ENCODE measurements at regions not wholly inside any gene's neighbourhood (a gene's known extent, or its start where the extent isn't known, plus 50 kb on each side); places are given as distances from the start of the nearest gene placed in this dataset.
"Not testable (repeated sequence)": the region's sequence is repeated elsewhere in the genome, so short reads cannot be mapped to it uniquely, and the experiment has no call there.

DNA sequence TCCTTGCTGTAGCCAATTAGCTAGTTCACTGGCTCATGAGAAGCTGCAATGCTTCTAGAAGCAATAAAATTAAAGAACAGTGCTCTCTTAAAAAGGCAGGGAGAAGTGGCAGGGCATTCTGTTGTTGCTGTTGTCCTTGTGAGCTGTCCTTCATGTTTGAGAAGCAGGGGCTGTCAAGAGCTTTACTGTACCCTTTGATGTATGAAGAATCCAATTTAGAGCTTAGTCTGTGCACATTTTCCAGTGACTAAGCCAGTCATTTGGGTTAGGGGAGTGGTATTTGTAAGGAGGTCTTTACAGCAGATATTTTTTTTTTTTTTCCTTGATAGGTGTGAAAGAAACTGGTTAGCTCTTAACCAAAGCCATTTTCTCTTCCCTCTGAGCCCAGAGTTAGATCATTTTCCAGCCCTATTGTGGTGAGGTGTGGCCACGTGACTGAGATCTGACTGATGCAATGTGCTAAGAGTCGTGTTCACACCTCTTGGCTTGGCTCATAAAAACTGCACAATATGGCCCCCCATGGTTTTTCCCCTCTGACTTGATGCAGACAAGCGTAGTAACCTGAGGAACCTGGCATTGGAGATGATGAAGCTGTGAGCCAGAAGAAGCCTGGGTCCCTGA is 309.6 kb upstream of the TMTC4 start:
- no peaks in the 10 kb centered on the region for H3K9me3 ChIP-seq
- intact Hi-C loops (cut with DNase I) = no loop called here
- TF ChIP-seq POLR2A (IDR thresholded peaks at IDR 0.05) = no peak

DNA sequence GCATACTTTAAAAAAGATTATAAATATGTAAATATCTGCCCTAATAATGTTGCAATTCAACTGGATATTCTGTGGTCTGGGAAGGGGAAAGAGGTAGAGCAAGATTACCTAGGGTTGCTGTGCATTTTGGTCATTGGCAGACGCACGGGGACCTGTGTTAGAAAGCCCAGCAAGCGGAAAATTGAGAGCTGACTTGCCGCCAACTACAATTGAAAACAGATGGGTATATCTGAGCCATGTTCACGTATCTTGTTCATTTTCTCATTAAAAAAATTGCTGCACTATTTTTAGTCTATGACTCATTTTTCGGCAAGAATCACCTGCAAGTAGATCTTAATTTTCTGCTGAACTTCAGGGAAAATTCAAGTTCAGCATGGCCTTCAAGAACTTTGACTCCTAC is 308.5 kb upstream of the TMTC4 start:
- no peak for DNase-seq (ENCODE audit: extremely low spot score in 2 of 2)
- Histone ChIP-seq H3K27ac (no peak overlapping the region), H3K9me3 (no peaks in the 10 kb centered on the region), H3K27me3 (no peaks in the 10 kb centered on the region), H3K36me3 (no peaks in the 10 kb centered on the region), H3K4me3 (no peak overlapping the region), H3K4me1 (no peaks in the 10 kb centered on the region)
- intact Hi-C loops (cut with DNase I) = no loop called here
- no peak for TF ChIP-seq POLR2AphosphoS5 (IDR thresholded peaks at IDR 0.05; ENCODE audit: insufficient read depth in 1 of 2, low read depth in 1 of 2)
- no peak for TF ChIP-seq POLR2A (IDR thresholded peaks at IDR 0.05)
- TF ChIP-seq, protein P1, sequence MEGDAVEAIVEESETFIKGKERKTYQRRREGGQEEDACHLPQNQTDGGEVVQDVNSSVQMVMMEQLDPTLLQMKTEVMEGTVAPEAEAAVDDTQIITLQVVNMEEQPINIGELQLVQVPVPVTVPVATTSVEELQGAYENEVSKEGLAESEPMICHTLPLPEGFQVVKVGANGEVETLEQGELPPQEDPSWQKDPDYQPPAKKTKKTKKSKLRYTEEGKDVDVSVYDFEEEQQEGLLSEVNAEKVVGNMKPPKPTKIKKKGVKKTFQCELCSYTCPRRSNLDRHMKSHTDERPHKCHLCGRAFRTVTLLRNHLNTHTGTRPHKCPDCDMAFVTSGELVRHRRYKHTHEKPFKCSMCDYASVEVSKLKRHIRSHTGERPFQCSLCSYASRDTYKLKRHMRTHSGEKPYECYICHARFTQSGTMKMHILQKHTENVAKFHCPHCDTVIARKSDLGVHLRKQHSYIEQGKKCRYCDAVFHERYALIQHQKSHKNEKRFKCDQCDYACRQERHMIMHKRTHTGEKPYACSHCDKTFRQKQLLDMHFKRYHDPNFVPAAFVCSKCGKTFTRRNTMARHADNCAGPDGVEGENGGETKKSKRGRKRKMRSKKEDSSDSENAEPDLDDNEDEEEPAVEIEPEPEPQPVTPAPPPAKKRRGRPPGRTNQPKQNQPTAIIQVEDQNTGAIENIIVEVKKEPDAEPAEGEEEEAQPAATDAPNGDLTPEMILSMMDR (IDR thresholded peaks at IDR 0.05) = no peak

More for the DNA sequence above, 309.6 kb upstream of the TMTC4 start:
- no peak overlapping the region for H3K4me3 ChIP-seq
- H3K27me3 ChIP-seq = no peaks in the 10 kb centered on the region
- no peaks in the 10 kb centered on the region for H3K4me1 ChIP-seq
- H3K36me3 ChIP-seq = no peaks in the 10 kb centered on the region
- no peak overlapping the region for H3K27ac ChIP-seq
- no peak for DNase-seq (ENCODE audit: extremely low spot score in 2 of 2)

DNA sequence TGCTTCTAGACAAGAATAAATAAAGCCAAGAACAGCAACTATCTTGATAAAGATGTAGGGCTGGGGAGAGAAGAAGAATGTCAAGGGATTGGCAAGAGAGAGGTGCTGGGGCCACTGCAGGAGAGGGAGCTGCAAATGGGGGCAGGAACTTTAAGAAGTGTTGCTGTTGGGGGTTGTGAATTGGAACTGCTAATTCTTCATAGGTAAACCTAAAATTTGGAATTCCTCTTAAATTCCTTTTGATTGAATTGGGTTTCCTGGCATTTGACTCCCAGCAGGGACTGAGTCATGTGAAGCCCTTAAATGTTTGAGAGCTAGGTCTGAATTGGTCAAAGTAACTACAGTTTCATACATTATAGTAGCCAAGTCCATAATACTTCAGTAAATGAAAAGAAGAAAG is 305.6 kb upstream of the TMTC4 start:
- intact Hi-C loops (cut with DNase I) = no loop called here
- no peaks in the 10 kb centered on the region for H3K27me3 ChIP-seq
- TF ChIP-seq POLR2AphosphoS5 (IDR thresholded peaks at IDR 0.05; ENCODE audit: insufficient read depth in 1 of 2, low read depth in 1 of 2) = no peak
- TF ChIP-seq, protein P1 (IDR thresholded peaks at IDR 0.05) = no peak
- no peak overlapping the region for H3K4me3 ChIP-seq
- no peaks in the 10 kb centered on the region for H3K4me1 ChIP-seq
- no peaks in the 10 kb centered on the region for H3K9me3 ChIP-seq
- H3K27ac ChIP-seq = no peak overlapping the region
- no peaks in the 10 kb centered on the region for H3K36me3 ChIP-seq
- DNase-seq (ENCODE audit: extremely low spot score in 2 of 2) = no peak

DNA sequence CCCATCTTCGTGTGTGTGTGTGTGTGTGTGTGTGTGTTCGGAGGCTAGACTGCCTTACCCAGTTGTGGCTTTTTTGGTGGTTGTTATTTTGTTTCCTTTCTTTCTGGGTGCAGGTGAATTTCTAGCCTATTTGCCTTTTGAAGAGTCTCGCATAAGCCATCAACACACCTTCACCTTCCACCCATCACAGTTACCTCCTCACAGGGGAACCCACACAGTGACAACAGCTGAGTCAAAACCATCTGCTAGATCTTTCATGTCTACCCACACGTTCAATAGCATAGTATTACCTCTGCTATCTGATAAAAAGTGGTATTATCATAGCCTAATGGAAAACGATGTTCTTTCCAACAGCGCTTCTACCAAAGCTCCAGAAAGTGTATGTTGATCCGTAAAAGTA is 303.2 kb upstream of the TMTC4 start:
- Histone ChIP-seq H3K4me3 (no peak overlapping the region), H3K4me1 (no peaks in the 10 kb centered on the region), H3K27ac (no peak overlapping the region), H3K9me3 (no peaks in the 10 kb centered on the region), H3K36me3 (no peaks in the 10 kb centered on the region), H3K27me3 (no peaks in the 10 kb centered on the region)
- TF ChIP-seq, protein P1 (IDR thresholded peaks at IDR 0.05) = no peak
- no peak for TF ChIP-seq POLR2A (IDR thresholded peaks at IDR 0.05)
- intact Hi-C loops (cut with DNase I) = no loop called here
- no peak for DNase-seq (ENCODE audit: extremely low spot score in 2 of 2)

DNA sequence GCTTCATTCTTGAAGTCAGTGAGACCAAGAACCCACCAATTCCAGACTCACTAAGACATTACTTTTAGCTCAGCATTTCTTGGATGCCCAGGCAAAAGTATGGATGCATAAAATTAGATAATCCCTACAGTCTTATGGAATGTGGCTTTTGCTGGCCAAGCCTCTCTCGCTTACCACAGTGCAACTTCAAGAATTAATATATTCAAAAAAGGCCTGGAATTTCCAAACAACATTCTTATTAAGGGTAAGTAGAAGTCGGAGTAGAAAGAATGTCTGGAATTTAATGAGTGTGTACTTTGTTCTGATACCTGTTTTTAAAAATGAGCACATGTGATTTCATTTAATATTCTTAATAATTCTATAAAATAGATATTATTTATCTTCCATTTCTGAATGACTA is 302.4 kb upstream of the TMTC4 start:
- no peaks in the 10 kb centered on the region for H3K9me3 ChIP-seq
- intact Hi-C loops (cut with DNase I) = no loop called here
- TF ChIP-seq POLR2AphosphoS5 (IDR thresholded peaks at IDR 0.05; ENCODE audit: insufficient read depth in 1 of 2, low read depth in 1 of 2) (no peak), POLR2A (IDR thresholded peaks at IDR 0.05) (no peak)
- TF ChIP-seq, protein P1 (IDR thresholded peaks at IDR 0.05) = no peak
- DNase-seq (ENCODE audit: extremely low spot score in 2 of 2) = no peak
- H3K27me3 ChIP-seq = no peaks in the 10 kb centered on the region
- no peaks in the 10 kb centered on the region for H3K36me3 ChIP-seq
- no peak overlapping the region for H3K27ac ChIP-seq
- H3K4me3 ChIP-seq = no peak overlapping the region
- H3K4me1 ChIP-seq = no peaks in the 10 kb centered on the region

DNA sequence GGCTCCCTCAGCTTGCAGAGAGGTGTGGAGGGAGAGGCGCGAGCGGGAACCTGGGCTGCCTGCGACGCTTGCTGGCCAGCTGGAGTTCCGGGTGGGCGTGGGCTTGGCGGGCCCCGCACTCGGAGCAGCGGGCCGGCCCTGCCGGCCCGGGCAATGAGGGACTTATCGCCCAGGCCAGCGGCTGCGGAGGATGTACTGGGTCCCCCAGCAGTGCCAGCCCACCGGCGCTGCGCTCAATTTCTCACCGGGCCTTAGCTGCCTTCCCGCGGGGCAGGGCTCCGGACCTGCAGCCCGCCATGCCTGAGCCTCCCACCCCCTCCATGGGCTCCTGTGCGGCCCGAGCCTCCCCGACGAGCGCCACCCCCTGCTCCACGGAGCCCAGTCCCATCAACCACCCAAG is 301.1 kb upstream of the TMTC4 start:
- H3K27me3 ChIP-seq; H3K4me3 ChIP-seq; H3K27ac ChIP-seq; intact Hi-C loops (cut with DNase I); H3K9me3 ChIP-seq; H3K36me3 ChIP-seq; DNase-seq (ENCODE audit: extremely low spot score in 2 of 2); H3K4me1 ChIP-seq: not testable (repeated sequence)

All from vagina (tissue), 2 donors.